ENCODE measurements at regions not wholly inside any gene's neighbourhood (a gene's known extent, or its start where the extent isn't known, plus 50 kb on each side); places are given as distances from the start of the nearest gene placed in this dataset.
"Not testable (repeated sequence)": the region's sequence is repeated elsewhere in the genome, so short reads cannot be mapped to it uniquely, and the experiment has no call there.

DNA sequence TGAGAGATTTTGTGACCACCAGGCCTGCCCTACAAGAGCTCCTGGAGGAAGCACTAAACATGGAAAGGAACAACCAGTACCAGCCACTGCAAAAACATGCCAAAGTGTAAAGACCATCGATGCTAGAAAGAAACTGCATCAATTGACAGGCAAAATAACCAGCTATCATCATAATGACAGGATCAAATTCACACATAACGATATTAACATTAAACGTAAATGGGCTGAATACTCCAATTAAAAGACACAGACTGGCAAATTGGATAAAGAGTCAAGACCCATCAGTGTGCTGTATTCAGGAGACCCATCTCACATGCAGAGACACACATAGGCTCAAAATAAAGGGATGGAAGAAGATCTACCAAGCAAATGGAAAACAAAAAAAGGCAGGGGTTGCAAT lies 182.4 kb downstream of the PRELID2 start:
- DNase-seq (ENCODE audit: low spot score): not testable (repeated sequence)

DNA sequence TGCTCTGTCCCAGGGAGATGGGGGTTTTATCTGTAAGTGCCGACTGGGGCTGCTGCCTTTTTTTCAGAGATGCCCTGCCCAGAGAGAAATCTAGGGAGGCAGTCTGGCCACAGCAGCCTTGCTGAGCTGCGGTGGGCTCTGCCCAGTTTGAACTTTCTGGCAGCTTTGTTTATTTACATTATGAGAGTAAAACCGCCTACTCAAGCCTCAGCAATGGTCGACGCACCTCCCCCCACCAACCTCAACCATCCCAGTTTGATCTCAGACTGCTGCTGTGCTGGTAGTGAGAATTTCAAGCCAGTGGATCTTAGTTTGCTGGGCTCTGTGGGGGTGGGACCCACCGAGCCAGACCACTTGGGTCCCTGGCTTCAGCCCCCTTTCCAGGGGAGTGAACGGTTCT lies 188.0 kb downstream of the PRELID2 start:
- DNase-seq (ENCODE audit: low spot score): not testable (repeated sequence)

DNA sequence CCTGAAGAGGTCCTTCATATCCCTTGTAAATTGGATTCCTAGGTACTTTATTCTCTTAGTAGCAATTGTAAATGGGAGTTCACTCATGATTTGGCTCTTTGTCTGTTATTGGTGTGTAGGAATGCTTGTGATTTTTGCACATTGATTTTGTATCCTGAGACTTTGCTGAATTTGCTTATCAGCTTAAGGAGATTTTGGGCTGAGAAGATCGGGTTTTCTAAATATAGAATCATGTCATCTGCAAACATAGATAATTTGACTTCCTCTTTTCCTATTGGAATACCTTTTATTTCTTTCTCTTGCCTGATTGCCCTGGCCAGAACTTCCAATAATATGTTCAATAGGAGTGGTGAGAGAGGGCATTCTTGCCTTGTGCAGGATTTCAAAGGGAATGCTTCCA lies 191.9 kb downstream of the PRELID2 start:
- DNase-seq (ENCODE audit: low spot score): not testable (repeated sequence)

DNA sequence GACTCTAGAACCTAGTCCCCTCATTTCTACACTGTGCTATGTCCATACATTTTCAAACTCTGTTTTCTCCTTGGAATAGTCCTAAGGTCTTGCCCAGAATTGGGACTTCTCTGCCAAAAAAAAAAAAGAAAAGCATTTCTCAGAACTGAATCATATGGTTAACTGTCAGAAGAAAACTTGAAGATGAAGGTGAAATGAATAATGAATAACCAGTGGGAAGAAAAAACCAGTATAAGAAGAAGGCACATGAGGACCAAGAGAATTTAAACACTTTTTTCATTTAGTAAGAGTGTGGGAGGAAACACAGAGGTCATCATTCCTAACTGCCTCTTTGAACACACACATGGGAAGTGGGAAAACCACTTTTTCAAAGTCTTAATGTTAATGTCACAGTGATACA lies 197.7 kb downstream of the PRELID2 start:
- DNase-seq (ENCODE audit: low spot score): no peak

DNA sequence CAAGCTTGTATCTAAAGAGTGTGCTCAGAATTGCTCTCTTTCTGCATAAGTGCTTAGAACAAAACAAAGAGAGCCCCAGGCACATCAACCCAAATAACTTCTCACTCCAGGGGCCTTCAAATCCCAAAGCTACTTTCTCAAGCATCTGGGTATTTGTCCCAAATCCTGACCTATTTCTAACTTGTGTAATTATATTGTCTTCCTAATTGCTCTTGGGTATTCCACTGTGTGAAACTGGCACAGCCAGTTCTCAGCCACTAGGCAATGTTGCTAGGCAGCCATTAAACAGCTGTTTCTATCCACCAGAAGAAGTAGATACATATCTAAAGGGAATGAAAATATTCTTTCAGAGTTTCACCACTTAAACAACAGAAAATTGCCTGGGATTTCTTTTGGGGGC lies 198.8 kb downstream of the PRELID2 start:
- no peak for DNase-seq (ENCODE audit: low spot score)

DNA sequence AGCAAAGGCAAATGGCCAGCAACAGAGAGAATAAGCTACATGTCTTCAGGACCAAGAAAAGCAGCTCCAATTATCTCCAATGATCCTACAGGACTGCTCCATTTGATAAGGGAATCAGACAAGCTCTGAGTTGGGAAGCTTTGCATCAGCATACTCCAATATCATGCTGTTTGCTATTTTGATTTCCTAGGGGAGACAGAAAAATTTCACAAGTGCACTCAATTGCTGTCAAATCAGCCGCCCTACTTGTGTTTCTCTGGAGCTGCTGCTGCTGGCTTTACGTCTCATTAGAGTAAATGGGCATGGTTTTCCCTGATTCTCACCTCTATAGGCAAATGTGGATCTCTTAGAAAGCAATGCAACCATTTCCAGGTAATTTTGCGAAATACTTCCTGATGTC lies 201.7 kb downstream of the PRELID2 start:
- no peak for DNase-seq (ENCODE audit: low spot score)

DNA sequence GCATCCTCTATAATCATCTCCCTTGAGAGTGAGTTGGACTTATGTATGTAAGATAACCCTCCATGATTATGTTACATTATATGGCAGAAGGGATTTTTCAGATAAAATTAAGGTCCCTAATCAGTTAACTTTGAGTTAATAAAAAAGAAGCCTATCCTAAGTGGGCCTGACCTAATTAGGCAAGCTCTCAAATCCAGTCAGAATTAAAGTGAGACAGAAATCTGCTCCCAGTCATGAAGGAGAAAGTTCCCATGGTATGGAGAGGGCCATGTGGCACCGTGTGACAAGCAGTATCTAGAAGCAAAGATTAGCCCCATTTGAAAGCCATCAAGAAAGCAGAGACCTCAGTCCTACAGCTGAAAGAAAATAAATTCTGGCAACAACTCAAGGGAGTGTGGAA lies 202.4 kb downstream of the PRELID2 start:
- DNase-seq (ENCODE audit: low spot score): no peak

DNA sequence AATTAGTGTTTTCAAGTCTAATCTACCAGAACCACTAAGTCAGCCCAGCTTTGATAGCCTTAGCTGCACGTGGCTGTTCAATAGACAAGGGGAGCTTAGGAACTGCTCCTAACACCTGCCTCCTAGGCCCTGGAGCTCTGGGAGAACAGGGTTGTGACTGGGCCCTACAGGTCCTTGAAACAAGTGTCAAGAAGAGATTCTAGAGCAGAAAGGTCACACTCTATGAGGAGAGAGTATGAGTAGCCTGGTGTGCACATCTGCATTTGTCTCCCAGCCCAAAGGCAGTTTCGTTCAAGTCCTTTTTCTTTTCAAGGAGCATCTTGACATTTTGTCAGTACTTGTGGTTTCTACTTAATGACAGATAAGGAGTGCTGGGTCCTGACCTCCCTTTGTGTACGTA lies 206.1 kb downstream of the PRELID2 start:
- no peak for DNase-seq (ENCODE audit: low spot score)

DNA sequence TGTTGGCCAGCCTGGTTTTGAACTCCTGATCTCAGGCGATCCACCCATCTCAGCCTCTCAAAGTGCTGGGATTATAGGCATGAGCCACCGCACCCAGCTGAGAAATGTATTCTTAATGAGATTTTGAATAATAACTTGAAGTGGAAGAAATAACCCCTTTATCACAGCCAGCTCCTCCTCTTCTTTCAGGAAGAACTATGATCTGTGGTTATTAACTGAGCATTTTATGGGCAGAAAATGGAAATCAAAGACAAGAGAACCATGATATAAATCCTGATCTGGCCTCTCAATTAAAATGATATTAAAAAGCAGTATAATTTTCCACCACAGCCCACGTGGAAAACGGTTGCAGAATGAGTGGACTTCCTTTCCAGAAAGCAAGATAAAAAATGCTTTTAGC lies 206.6 kb downstream of the PRELID2 start:
- no peak for DNase-seq (ENCODE audit: low spot score)

DNA sequence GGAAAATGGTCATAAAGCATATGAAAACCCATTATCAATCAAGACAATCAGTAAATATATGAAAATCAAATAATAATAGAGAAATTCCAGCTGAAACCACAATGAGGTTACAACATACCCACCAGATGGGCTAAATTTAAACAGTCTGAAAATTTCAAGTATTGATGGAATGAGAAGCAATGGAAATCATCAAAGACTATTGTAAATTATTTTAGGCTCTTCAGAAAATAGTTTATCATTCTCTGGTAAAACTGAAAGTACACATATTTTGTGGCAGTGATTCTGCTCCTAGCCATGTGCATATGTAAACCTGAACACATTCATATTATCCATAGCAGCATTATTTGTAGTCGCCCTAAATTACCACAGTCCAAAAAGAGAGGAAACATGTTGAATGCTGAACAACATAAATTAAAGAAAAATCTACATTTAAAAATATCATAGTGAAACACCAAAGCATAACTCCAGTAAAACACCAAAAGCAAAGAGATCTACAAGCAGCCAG lies 215.3 kb downstream of the PRELID2 start:
- no peak for DNase-seq (ENCODE audit: low spot score)

DNA sequence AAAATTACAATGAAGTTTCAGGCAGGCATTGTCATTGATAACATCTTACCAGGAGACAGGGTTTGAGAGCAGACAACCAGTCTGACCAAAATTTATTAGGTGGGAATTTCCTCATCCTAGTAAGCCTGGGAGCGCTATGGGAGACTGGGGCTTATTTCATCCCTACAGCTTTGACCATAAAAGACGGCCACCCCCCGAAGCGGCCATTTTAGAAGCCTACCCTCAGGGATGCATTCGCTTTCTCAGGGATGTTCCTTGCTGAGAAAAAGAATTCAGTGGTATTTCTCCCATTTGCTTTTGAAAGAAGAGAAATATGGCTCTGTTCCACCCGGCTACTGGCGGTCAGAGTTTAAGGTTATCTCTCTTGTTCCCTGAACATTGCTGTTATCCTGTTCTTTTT lies 218.4 kb downstream of the PRELID2 start:
- not testable (repeated sequence) for DNase-seq (ENCODE audit: low spot score)

DNA sequence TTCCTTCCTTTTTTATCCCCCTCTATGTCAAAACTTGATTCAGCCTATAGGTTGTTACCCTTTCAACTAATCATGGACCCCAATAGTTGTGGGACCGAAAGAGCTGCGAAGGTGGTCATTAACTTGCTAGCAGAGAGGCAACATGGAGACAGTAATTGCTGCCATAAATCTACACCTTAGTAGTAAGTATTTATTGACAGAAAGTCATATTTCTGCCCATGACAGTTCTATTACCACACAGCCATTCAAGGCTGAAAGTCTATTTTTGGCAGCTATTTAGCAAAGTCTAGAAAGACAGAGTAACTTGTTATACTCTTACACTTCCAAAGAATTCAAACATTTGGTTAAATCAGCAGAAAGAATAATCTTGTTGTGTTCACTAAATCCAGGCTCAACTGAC lies 236.2 kb downstream of the PRELID2 start:
- no peak for DNase-seq (ENCODE audit: low spot score)

DNA sequence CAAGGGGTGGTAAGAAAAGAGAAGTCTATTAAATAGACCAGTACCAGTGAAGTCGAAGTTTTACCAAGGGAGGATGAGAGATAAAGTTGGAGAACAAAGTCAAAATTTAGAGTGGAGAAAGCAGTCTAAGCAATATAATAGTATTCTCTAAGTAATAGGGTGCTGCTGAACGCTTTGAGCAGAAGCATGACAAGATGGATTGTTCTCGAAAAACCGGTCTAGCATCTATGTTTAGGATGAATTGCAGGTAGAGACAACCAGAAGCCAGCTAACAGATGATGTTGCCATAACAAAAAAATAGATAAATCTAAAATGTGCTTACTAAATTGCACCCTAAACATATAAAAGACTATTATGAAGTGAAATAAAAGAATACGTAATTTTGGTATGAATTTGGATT lies 237.0 kb downstream of the PRELID2 start:
- DNase-seq (ENCODE audit: low spot score): no peak

DNA sequence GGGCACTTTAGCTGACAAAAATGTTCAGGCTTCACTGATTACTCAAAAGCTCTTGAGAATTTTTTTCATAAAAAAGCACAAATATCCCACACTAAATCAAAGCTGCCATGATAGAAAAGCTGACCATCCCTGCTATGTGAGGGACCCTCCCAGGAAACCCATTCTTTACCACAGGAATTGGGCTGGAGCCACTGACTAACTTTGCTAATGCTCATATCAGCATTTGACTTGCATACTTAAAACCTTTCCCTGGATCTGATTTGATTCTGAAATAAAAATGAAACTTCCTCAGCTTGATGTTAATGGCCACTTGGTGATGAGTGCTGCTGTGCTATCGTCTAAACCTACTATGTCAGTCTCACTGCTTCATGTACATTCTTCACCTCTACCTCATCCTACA lies 243.6 kb downstream of the PRELID2 start:
- no peak for DNase-seq (ENCODE audit: low spot score)

DNA sequence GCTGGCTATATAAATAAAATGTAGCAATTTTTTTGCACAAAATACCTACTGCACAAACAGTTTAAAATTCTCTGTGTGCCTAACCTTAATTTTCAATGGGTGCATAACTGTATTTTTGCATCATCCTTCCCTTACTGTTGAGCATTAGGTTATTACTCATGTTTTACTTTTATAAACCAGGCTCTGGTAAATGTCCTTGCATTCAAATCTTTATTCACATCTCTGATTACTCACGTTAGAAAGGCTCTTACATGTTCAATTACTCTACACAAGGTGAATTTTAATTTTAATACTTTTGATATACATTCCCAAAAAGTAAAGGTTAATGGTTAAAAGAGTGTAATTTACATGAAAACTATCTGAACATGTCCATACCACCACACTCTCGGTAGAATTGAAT lies 246.1 kb downstream of the PRELID2 start:
- no peak for DNase-seq (ENCODE audit: low spot score)

DNA sequence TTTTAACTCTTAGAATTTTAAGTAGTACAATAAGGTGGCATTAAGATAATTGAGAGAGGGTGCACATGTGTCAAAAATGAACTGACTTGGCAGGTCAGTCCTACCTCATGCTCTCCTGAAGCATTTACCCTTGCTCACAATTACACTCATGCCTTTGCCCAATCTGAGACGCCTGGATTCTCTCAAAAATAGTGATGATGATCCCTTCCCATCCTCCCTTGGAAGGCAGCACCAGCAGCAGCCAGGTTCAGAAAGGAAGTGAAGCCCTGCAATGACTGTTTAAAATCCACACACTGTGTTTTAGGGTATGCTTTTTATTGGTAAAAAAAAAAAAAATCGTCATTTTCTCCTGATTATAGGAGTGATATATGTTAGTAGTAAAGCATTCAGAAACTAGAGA lies 246.6 kb downstream of the PRELID2 start:
- no peak for DNase-seq (ENCODE audit: low spot score)

DNA sequence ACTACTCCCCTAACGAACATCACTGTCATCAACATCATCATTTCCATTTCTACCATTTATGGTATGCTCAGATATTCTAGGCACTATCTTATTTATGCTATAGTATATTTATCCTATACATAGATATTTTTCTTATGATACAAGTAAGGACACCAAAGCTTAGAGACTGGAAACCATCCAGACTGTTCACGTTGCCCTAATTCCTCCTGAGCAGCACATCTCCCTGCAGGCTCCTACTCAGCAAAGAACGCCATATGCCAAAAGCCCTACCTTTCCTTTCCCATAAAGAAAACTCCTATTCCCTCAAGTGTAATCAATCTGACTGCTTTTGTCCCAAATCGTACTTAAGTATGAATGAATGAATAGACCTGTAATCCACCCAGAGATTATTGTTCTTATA lies 247.0 kb downstream of the PRELID2 start:
- no peak for DNase-seq (ENCODE audit: low spot score)

DNA sequence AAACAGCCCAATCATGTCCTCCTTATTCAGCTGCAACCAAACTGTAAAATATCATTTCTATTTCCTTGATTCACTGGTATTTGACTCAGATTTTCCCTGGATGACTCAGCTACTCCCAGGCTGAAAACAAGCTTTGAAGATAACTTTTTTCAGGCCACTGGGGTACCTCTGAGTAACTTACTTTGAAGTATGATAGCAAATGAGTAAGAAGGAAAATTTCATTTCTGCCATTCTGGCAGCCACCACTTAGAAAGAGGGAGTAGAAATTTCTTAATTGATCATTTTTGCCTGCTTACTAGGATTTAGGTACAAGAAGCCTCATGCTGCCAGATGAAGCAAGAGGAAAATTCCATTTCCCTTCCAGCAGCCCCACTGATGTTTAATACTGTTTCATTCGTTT lies 247.4 kb downstream of the PRELID2 start:
- DNase-seq (ENCODE audit: low spot score): no peak

DNA sequence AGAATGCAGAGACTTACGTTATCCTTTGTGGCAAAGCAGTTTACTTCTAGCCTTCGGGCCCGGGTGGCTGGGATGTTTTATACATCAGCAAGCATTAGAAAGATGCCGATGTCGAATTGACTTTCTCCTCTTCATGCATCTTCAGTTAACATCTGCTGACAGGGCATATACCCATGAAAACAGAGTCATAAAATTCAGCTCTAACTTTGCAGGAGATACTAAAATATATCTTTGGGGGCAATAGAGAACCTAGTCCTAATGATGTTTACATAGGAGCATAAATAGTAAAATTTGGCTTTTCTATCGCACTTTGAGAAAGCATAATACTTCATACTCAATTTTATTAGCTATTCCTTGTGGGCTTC lies 247.9 kb downstream of the PRELID2 start:
- no peak for DNase-seq (ENCODE audit: low spot score)

DNA sequence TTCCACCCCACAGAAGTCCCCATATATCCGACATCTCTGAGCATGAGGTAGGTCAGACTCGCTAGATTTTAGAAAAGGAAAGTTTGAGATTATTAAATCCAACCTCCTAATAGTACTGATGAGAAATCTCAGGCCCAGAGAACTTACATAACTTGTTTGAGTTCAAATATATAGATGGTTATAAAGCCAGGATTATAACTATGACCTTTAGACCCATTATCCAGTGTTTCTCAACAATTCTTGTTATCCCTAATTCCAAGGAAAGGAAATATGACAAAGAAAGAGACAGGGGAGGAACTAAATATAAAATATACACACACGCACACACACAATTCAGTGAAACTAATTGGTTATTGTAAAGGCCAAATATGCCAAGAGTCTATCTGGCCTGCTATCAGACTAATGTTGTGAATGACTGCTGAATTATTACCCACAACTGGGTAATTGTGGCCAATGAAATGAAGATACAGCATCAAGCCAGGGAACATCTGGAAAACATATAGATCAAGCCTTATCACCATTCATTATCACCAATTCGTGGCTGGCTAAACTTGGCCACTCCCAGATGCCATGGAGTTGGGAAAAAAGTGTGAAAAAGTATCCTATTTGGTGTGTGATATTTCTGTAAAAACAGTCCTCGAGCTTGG lies 248.4 kb downstream of the PRELID2 start:
- no peak for DNase-seq (ENCODE audit: low spot score)

DNA sequence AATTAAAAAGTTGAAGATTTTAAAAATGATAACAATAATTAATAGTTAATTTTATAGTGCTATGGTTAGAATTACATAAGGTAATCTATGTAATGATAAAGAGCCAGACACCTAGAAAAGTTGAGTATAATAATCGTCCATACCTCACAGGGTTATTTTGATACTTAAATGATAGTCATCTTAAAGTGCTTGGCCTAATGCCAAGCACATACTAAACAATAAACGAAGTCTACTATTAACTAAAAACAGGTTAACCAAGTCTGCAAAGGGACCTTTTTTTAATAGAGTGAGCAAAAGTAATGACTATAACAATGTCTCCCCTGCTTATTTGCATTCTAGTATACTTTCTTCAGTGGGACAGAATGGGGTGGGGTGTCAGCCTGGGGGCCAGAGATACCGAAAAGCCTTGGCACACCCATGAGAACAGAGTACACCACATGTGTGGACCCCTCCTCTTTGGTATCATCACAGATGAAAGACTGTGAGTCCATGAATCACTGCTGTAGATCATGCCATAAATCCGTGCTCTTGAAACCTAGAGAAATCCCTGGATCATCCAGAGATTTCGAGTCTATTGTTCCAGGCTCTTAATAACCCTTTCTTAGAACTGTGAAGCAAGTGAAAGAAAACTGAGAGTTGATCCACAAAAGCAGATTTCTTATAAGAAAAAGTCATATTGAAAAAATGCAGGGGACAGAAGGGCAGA lies 249.5 kb downstream of the PRELID2 start:
- no peak for DNase-seq (ENCODE audit: low spot score)

DNA sequence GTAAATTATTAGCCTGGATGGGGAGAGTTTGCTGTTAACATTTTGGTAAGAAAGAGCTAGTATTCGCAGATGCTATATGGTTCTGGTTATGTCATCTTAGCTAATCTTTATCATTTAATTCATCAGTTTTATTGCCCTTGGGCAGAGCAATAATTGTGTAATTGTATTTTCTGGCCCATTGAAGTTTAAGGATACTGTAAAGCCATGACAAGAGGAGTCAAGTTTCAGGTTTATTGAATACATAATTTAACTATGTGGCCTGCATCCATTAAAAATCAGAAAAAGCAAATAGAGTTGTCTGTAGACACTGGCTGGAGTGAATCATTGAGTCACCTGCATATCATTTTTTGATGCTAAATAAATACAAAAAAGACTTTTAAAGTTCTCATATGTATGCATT lies 255.8 kb downstream of the PRELID2 start:
- DNase-seq (ENCODE audit: low spot score): no peak

DNA sequence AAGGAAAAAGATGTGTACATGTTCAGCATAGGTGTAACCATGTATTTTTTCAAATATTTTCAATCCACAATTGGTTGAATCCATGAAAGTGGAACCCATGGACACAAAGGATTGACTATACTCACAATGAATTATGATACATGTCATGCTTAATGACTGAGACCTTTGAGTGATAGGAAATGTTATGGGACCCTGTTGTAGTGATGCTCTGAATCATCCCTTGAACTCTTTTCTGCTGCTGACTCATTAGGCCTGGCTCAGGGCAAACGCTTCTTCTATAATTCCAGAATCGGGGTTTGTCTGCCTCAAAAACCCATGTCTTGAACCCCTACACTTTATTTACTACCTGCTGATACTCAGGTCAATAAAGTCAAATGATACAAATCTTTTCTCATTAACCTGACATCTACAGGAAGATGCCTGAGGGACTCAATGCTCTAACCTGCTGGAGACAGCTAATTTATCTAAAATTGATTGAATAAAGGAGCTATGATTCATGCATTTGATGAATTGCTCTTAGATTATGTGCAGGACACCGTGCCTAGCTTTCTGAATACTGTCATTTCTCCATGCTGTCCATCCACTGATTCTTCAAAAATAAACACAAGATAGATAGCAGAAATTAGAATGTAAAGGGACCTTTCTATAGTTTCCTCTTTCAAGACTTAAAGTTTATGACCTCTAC lies 260.1 kb downstream of the PRELID2 start:
- no peak for DNase-seq (ENCODE audit: low spot score)
